ENCODE measurements at regions not wholly inside any gene's neighbourhood (a gene's known extent, or its start where the extent isn't known, plus 50 kb on each side); places are given as distances from the start of the nearest gene placed in this dataset.
A peak's percentile ranks its signal among the peaks of the same experiment; 100 is the strongest.

GRCh38 chr7:82567356-82567755 lies 123.8 kb upstream of the CACNA2D1 start:
- Histone ChIP-seq H2AFZ (ENCODE audit: low read depth, low read length) (no peak overlapping the region), H3K4me3 (ENCODE audit: insufficient read depth, low read depth, low read length) (no peak overlapping the region), H3K9me3 (ENCODE audit: insufficient read depth, low read depth, low read length) (no peaks in the 10 kb centered on the region), H3K36me3 (ENCODE audit: insufficient read depth, low read length) (no peaks in the 10 kb centered on the region), H3K4me2 (ENCODE audit: low read length) (no peak overlapping the region), H3K79me2 (ENCODE audit: insufficient read depth, low read length) (no peaks in the 10 kb centered on the region), H3K9ac (ENCODE audit: low read length) (no peak overlapping the region), H4K20me1 (ENCODE audit: insufficient read depth, low read length) (no peaks in the 10 kb centered on the region), H3K4me1 (ENCODE audit: insufficient read depth, low read length) (peaks cover 20% of the 10 kb centered on the region), H3K27me3 (ENCODE audit: insufficient read depth, low read length) (no peaks in the 10 kb centered on the region), H3K27ac (ENCODE audit: low read depth, low read length) (no peak overlapping the region)
- no peaks in the 10 kb centered on the region for H3K36me3 Mint-ChIP-seq (ENCODE audit: low read depth, unreplicated experiment)
- no peaks in the 10 kb centered on the region for H3K9me3 Mint-ChIP-seq (ENCODE audit: unreplicated experiment)
- FAIRE-seq (no peak), DNase-seq (ENCODE audit: low read depth) (no peak)
- no peak overlapping the region for H3K27ac Mint-ChIP-seq (ENCODE audit: unreplicated experiment)
- TF ChIP-seq EZH2 (IDR thresholded peaks at IDR 0.05; ENCODE audit: insufficient read depth, low read length), result no peak
- no peak for TF ChIP-seq CTCF (IDR thresholded peaks at IDR 0.05; ENCODE audit: insufficient read depth, low read depth, low read length)
- no peak overlapping the region for H3K4me3 Mint-ChIP-seq (ENCODE audit: unreplicated experiment)
- H3K4me1 Mint-ChIP-seq (ENCODE audit: low read depth, unreplicated experiment), result peaks cover 17% of the 10 kb centered on the region
- H3K27me3 Mint-ChIP-seq (ENCODE audit: low read depth, unreplicated experiment), result no peaks in the 10 kb centered on the region

- TF ChIP-seq EZH2 (IDR thresholded peaks at IDR 0.05; ENCODE audit: insufficient read depth, low read length) (no peak), CTCF (IDR thresholded peaks at IDR 0.05; ENCODE audit: insufficient read depth, low read depth, low read length) (no peak)
- H4K20me1 ChIP-seq (ENCODE audit: insufficient read depth, low read length), result no peaks in the 10 kb centered on the region
- no peak for DNase-seq (ENCODE audit: low read depth)
- no peak overlapping the region for H3K4me2 ChIP-seq (ENCODE audit: low read length)
- H3K36me3 ChIP-seq (ENCODE audit: insufficient read depth, low read length), result no peaks in the 10 kb centered on the region
- H3K9ac ChIP-seq (ENCODE audit: low read length), result no peak overlapping the region
- Mint-ChIP-seq H3K4me1 (ENCODE audit: low read depth, unreplicated experiment) (peaks cover 17% of the 10 kb centered on the region), H3K9me3 (ENCODE audit: unreplicated experiment) (no peaks in the 10 kb centered on the region), H3K27me3 (ENCODE audit: low read depth, unreplicated experiment) (no peaks in the 10 kb centered on the region), H3K4me3 (ENCODE audit: unreplicated experiment) (no peak overlapping the region), H3K36me3 (ENCODE audit: low read depth, unreplicated experiment) (no peaks in the 10 kb centered on the region), H3K27ac (ENCODE audit: unreplicated experiment) (no peak overlapping the region)
- no peak for FAIRE-seq
- H3K4me3 ChIP-seq (ENCODE audit: insufficient read depth, low read depth, low read length), result no peak overlapping the region
- H2AFZ ChIP-seq (ENCODE audit: low read depth, low read length), result no peak overlapping the region
- no peaks in the 10 kb centered on the region for H3K9me3 ChIP-seq (ENCODE audit: insufficient read depth, low read depth, low read length)
- H3K4me1 ChIP-seq (ENCODE audit: insufficient read depth, low read length), result peaks cover 23% of the 10 kb centered on the region
- H3K79me2 ChIP-seq (ENCODE audit: insufficient read depth, low read length), result no peaks in the 10 kb centered on the region
- H3K27ac ChIP-seq (ENCODE audit: low read depth, low read length), result peak overlapping the region; percentile 20
- H3K27me3 ChIP-seq (ENCODE audit: insufficient read depth, low read length), result no peaks in the 10 kb centered on the region
Observed at GRCh38 chr7:82566752-82567151, 123.2 kb upstream of the CACNA2D1 start.

GRCh38 chr7:82562716-82563404 lies 119.3 kb upstream of the CACNA2D1 start:
- H3K9ac ChIP-seq (ENCODE audit: low read length), result peak overlapping the region; percentile 7
- Mint-ChIP-seq H3K9me3 (ENCODE audit: unreplicated experiment) (no peaks in the 10 kb centered on the region), H3K36me3 (ENCODE audit: low read depth, unreplicated experiment) (no peaks in the 10 kb centered on the region), H3K4me3 (ENCODE audit: unreplicated experiment) (peak overlapping the region; percentile 14), H3K27me3 (ENCODE audit: low read depth, unreplicated experiment) (no peaks in the 10 kb centered on the region), H3K4me1 (ENCODE audit: low read depth, unreplicated experiment) (peaks cover 19% of the 10 kb centered on the region), H3K27ac (ENCODE audit: unreplicated experiment) (peak overlapping the region; percentile 49)
- TF ChIP-seq CTCF (IDR thresholded peaks at IDR 0.05; ENCODE audit: insufficient read depth, low read depth, low read length), result no peak
- H3K4me1 ChIP-seq (ENCODE audit: insufficient read depth, low read length), result peaks cover 23% of the 10 kb centered on the region
- H3K27me3 ChIP-seq (ENCODE audit: insufficient read depth, low read length), result no peaks in the 10 kb centered on the region
- H3K79me2 ChIP-seq (ENCODE audit: insufficient read depth, low read length), result no peaks in the 10 kb centered on the region
- H3K4me2 ChIP-seq (ENCODE audit: low read length), result peak overlapping the region; percentile 61
- no peaks in the 10 kb centered on the region for H3K36me3 ChIP-seq (ENCODE audit: insufficient read depth, low read length)
- no peaks in the 10 kb centered on the region for H3K9me3 ChIP-seq (ENCODE audit: insufficient read depth, low read depth, low read length)
- peak overlapping the region; percentile 72 for H3K27ac ChIP-seq (ENCODE audit: low read depth, low read length)
- no peak overlapping the region for H3K4me3 ChIP-seq (ENCODE audit: insufficient read depth, low read depth, low read length)
- H2AFZ ChIP-seq (ENCODE audit: low read depth, low read length), result no peak overlapping the region
- DNase-seq (ENCODE audit: low read depth), result peak; percentile 79
- FAIRE-seq, result peak; percentile 60
- H4K20me1 ChIP-seq (ENCODE audit: insufficient read depth, low read length), result no peaks in the 10 kb centered on the region
